Activated T-helper 2 cell treated with anti-CD3 and anti-CD28 coated beads, Interferon-gamma antibody, Interleukin-2, Interleukin-4, amounts not matched to agents 10 μg/mL and 5 μg/mL and 100 μg/mL, durations not matched to agents 14 hours and 24 hours and 36 hours (primary cell): ENCODE measurements at regions not wholly inside any gene's neighbourhood (a gene's known extent, or its start where the extent isn't known, plus 50 kb on each side); places are given as distances from the start of the nearest gene placed in this dataset.

ENCODE experiments used
- DNase-seq: peaks from one replicate; pipeline ENCODE4 v3.0.0; 2021; ENCODE audit warnings: low spot score
- H3K27ac Mint-ChIP-seq: one replicate; pipeline ENCODE4 v1.8.0; 2021; ENCODE audit warnings: mixed read lengths
- H3K27me3 Mint-ChIP-seq: one replicate; pipeline ENCODE4 v1.8.0; 2021; ENCODE audit warnings: low read depth, mixed read lengths
- H3K36me3 Mint-ChIP-seq: one replicate; pipeline ENCODE4 v1.8.0; 2021; ENCODE audit warnings: low read depth, mixed read lengths
- H3K4me1 Mint-ChIP-seq: one replicate; pipeline ENCODE4 v1.8.0; 2021; ENCODE audit warnings: low read depth, mixed read lengths
- H3K4me3 Mint-ChIP-seq: one replicate; pipeline ENCODE4 v1.8.0; 2021; ENCODE audit warnings: low read depth, mild to moderate bottlenecking, moderate library complexity, mixed read lengths
- H3K9me3 Mint-ChIP-seq: one replicate; pipeline ENCODE4 v1.8.0; 2021; ENCODE audit warnings: mixed read lengths
- intact Hi-C: fragments of 100-400 bp; cut with micrococcal nuclease; formaldehyde crosslinking; loops from one replicate; pipeline ENCODE4 v1.15.1; 2023

GRCh38 chr10:110426294-110427181 lies 71.2 kb upstream of the DUSP5 start:
- no peak for DNase-seq
- Mint-ChIP-seq H3K9me3 (no peaks in the 10 kb centered on the region), H3K4me3 (peak overlapping the region; percentile 14), H3K4me1 (peaks cover 55% of the 10 kb centered on the region), H3K27ac (peak overlapping the region; percentile 85), H3K27me3 (no peaks in the 10 kb centered on the region), H3K36me3 (no peaks in the 10 kb centered on the region)
- intact Hi-C loops: loop anchor here (1.0 to 10.0 kb wide), 11 partner anchors 12 to 202 kb away; partner anchors contain the start of gene DUSP5

- H3K27me3 Mint-ChIP-seq: no peaks in the 10 kb centered on the region
- H3K4me3 Mint-ChIP-seq: no peak overlapping the region
- no peak for DNase-seq
- intact Hi-C loops: loop anchor here (10.0 kb wide), 1 partner anchor 204 kb away; no protein-coding TSS in a partner anchor
- H3K27ac Mint-ChIP-seq: peak overlapping the region; percentile 73
- H3K9me3 Mint-ChIP-seq: peaks cover 7% of the 10 kb centered on the region
- no peaks in the 10 kb centered on the region for H3K36me3 Mint-ChIP-seq
- H3K4me1 Mint-ChIP-seq: peaks cover 47% of the 10 kb centered on the region
These were observed 68.4 kb upstream of the DUSP5 start for GRCh38 chr10:110429301-110429700.

- Mint-ChIP-seq H3K36me3 (no peaks in the 10 kb centered on the region), H3K27me3 (no peaks in the 10 kb centered on the region), H3K4me3 (no peak overlapping the region), H3K27ac (no peak overlapping the region), H3K9me3 (peaks cover 7% of the 10 kb centered on the region), H3K4me1 (peaks cover 41% of the 10 kb centered on the region)
- intact Hi-C loops: no loop called here
- no peak for DNase-seq
These were observed 67.1 kb upstream of the DUSP5 start for GRCh38 chr10:110430340-110431273.

DNA sequence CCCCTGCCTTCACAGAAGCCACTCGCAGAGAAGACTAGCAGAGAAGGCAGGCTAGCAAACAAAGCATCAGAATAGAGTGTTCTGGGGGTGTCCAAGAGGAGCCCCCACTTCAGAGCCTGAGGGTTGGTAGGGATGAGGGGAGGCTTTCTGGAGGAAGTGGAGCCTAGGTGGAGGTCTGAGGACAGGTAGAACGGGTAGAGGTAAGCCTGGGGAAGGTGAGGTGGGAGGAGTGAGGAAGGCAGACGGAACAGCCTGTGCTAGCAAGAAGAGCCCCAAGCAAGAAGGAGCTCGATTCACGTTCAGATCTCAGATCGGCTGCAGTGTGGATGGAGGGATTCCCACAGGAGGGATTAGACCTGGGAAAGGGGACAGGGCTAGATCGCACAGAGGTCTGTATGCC lies 66.0 kb upstream of the DUSP5 start:
- intact Hi-C loops: no loop called here
- H3K27ac Mint-ChIP-seq: no peak overlapping the region

GRCh38 chr10:110432084-110432483 lies 65.6 kb upstream of the DUSP5 start:
- Mint-ChIP-seq H3K27ac (no peak overlapping the region), H3K36me3 (no peaks in the 10 kb centered on the region), H3K4me3 (no peak overlapping the region), H3K27me3 (no peaks in the 10 kb centered on the region), H3K4me1 (peaks cover 26% of the 10 kb centered on the region), H3K9me3 (peaks cover 7% of the 10 kb centered on the region)
- intact Hi-C loops: no loop called here
- no peak for DNase-seq

More for the DNA sequence above, 66.0 kb upstream of the DUSP5 start:
- Mint-ChIP-seq H3K27me3 (no peaks in the 10 kb centered on the region), H3K4me3 (no peak overlapping the region), H3K36me3 (no peaks in the 10 kb centered on the region), H3K4me1 (peaks cover 30% of the 10 kb centered on the region), H3K9me3 (peaks cover 7% of the 10 kb centered on the region)
- DNase-seq: no peak

- Mint-ChIP-seq H3K27me3 (no peaks in the 10 kb centered on the region), H3K4me1 (peaks cover 23% of the 10 kb centered on the region), H3K36me3 (no peaks in the 10 kb centered on the region), H3K4me3 (no peak overlapping the region), H3K27ac (no peak overlapping the region), H3K9me3 (peaks cover 7% of the 10 kb centered on the region)
- intact Hi-C loops: no loop called here
- DNase-seq: no peak
These were observed 64.7 kb upstream of the DUSP5 start for GRCh38 chr10:110432814-110433565.

DNA sequence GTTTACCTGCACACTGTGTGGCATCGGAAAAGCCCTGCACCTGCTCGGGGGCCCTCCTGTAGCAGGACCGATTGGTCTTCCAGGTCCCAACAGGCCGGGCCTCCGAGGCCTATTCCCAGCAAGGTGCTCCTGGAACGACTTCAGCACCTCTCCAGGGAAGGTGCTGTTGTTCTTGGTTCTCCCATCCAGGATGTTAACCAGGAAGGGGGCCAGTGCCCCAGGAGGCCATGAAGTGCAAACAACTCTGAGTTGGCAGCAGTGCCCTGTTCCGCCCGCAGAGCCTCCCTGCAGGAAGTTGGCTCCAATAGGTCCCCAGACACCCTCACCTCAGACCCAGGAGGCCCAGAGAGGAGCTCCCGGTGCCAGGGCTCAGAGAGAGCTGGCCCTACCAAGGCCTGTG lies 64.0 kb upstream of the DUSP5 start:
- H3K27ac Mint-ChIP-seq: no peak overlapping the region
- H3K36me3 Mint-ChIP-seq: no peaks in the 10 kb centered on the region
- intact Hi-C loops: no loop called here
- H3K27me3 Mint-ChIP-seq: no peaks in the 10 kb centered on the region
- no peak for DNase-seq
- H3K4me1 Mint-ChIP-seq: peaks cover 20% of the 10 kb centered on the region
- peaks cover 7% of the 10 kb centered on the region for H3K9me3 Mint-ChIP-seq
- H3K4me3 Mint-ChIP-seq: no peak overlapping the region

DNA sequence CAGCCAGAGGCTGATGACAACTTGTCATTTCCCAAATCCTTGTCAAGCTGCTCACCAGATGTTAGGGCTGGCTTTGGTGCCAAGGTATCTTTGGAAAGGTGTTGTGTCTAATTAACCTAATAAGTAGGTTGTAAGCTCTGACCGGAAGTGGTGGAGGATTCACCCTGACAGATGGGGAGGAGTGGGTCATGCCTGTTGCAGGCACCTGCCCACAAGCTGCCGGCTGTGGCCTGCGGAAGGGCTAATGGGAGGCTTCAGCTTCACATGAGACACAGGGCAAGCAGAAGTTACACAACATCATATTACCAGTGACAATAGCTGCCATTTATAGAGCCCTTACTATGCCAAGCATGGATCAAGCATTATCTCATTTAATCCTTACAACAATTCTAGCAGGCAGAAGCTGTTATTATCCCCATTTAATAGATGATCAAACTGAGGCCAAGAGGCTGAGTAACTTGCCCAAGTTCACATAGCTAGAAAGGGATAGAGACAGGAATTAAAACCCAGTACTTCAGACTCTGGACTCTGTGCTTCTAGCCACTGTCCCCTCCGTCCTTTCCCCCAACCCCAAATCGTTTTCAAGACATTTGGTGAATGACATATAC lies 63.1 kb upstream of the DUSP5 start:
- H3K4me1 Mint-ChIP-seq: peaks cover 14% of the 10 kb centered on the region
- no peak overlapping the region for H3K4me3 Mint-ChIP-seq
- no peaks in the 10 kb centered on the region for H3K36me3 Mint-ChIP-seq
- DNase-seq: no peak
- H3K27me3 Mint-ChIP-seq: no peaks in the 10 kb centered on the region
- intact Hi-C loops: no loop called here
- peaks cover 7% of the 10 kb centered on the region for H3K9me3 Mint-ChIP-seq
- no peak overlapping the region for H3K27ac Mint-ChIP-seq

- DNase-seq: no peak
These were observed 61.0 kb upstream of the DUSP5 start for GRCh38 chr10:110436554-110437350.

DNA sequence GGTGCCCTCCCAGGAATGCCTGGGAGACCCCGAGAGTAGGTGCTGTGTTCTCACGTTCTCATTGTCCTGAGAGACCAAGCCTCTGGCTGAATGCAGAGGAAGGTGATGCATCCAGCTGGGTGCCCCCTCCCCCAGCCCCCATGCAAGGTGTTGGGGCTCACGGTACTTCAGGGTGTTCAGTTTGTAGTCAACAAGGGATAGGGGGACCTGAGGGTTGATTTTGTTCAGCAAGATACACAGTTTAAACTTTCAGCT lies 60.4 kb upstream of the DUSP5 start:
- Mint-ChIP-seq H3K27me3 (no peaks in the 10 kb centered on the region), H3K27ac (no peak overlapping the region), H3K9me3 (peaks cover 7% of the 10 kb centered on the region), H3K4me1 (peaks cover 11% of the 10 kb centered on the region), H3K36me3 (no peaks in the 10 kb centered on the region), H3K4me3 (no peak overlapping the region)
- DNase-seq: no peak
- intact Hi-C loops: no loop called here

More at GRCh38 chr10:110436554-110437350, 61.0 kb upstream of the DUSP5 start:
- Mint-ChIP-seq H3K9me3 (peaks cover 7% of the 10 kb centered on the region), H3K27me3 (no peaks in the 10 kb centered on the region), H3K4me1 (peaks cover 11% of the 10 kb centered on the region), H3K27ac (no peak overlapping the region), H3K4me3 (no peak overlapping the region), H3K36me3 (no peaks in the 10 kb centered on the region)
- intact Hi-C loops: no loop called here

GRCh38 chr10:110437761-110438341 lies 59.9 kb upstream of the DUSP5 start:
- no peaks in the 10 kb centered on the region for H3K36me3 Mint-ChIP-seq
- no peaks in the 10 kb centered on the region for H3K27me3 Mint-ChIP-seq
- peaks cover 12% of the 10 kb centered on the region for H3K4me1 Mint-ChIP-seq
- intact Hi-C loops: no loop called here
- H3K9me3 Mint-ChIP-seq: peaks cover 5% of the 10 kb centered on the region
- DNase-seq: no peak
- no peak overlapping the region for H3K4me3 Mint-ChIP-seq
- no peak overlapping the region for H3K27ac Mint-ChIP-seq
